ENCODE measurements at regions not wholly inside any gene's neighbourhood (a gene's known extent, or its start where the extent isn't known, plus 50 kb on each side); places are given as distances from the start of the nearest gene placed in this dataset.

DNA sequence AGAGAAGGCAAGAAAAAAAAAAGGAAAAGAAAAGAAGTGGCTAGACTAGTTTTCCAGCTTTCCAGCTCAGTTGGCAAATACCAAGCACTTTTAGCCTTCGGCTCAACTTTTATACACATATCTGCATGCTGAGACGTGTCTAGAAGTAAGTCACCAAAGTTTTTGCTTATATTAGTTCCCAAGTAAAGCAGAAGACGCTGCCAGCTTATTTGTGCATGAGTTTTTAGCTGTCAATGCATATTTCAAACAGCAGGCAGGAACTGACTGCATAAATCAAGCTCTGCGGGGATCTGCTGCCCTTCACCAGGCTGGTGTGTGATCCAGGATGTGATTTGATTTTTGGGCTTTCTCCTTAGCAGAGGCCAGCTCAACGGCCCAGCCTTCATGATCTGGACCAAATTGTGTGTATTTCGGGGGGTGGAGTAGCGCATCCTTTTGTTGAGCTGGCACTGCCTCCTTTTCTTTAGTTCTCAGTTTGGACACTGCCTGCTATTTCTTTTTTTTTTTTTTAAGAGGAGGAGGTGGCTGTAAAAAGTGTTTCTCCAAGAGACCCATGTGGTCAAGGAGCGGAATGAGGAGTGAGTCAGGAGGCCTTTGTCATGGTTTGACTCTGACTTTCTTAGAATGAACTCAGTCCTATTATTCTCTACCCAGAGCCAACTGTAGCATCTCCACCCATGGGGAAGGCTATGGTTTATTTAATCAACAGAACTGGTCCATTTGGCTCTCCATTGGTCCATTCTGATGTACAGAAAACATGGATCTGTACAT lies 162.6 kb upstream of the XYLT1 start:
- DNase-seq, result no peak

DNA sequence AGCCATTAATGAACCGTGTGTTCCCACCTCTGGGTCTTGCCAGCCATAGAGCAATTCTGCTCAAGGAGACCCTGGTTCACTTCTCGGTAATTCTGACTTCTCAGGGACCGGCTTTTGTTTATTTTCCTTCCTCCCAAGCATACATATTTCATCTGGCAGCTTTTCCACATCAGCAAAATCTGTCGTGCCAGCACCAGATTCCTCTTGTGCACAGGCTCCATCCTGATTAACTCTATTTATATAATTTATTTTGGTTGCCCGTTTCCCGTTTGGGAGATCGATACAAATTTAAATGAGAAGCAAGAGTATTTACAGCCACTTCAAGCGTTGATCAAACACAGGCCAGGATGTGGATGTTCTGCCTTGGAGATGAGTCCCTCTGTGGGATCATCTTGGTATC lies 161.9 kb upstream of the XYLT1 start:
- DNase-seq, result no peak

DNA sequence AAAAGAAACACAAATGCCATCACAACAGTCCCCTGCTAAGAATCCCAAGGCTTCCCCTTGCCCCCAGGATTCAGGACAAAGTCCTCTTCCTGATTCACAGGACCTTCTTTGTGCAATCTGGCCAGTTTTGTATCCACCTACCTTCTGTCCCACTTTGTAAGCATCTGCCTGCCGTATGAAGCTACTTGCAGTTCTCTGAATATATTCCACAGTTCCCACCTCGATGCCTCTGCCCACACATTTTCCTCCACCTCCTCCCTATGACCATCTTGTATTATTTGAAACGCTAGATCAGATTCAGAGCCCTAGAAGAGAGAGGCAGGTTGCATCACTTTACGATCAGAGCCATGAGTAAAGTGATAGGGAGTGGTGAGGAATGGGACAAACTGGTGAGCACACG lies 159.2 kb upstream of the XYLT1 start:
- no peak for DNase-seq

DNA sequence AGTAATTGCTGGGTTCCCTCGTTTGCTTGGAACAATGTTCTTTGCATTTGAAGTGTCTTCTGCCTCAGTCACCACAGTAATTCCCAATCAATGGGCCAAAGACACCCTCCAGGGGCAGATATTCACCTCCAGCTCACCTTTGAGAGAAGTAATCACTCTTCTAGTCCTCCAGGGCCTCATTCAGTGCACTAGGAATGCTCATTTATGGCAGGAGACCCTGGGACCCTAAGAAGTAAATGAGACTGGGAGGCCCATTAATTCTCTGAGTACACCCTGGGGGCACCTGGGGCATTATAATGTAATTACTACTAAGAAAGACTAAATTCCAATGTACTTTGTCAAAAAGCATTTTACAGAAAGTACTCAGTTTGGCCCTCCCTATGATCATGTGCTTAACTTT lies 158.2 kb upstream of the XYLT1 start:
- no peak for DNase-seq

DNA sequence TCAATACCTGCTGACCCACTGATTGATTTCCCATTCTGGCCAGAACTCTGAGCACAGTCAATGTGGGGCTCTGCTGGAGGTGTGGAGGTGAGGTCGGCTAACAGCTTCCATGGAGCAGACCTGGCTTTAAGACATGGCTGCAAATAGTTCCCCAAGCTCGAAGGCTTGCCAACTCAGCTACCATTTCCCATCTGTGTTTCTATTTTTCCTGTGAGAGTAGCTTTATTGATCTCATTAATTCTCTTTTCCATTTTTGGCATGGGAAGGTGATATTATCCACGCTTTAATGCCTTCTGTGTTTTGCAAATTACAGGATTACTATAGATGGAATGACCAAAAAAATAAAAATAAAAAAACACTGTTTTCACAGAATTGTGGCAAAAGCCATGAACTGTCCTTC lies 151.6 kb upstream of the XYLT1 start:
- no peak for DNase-seq

DNA sequence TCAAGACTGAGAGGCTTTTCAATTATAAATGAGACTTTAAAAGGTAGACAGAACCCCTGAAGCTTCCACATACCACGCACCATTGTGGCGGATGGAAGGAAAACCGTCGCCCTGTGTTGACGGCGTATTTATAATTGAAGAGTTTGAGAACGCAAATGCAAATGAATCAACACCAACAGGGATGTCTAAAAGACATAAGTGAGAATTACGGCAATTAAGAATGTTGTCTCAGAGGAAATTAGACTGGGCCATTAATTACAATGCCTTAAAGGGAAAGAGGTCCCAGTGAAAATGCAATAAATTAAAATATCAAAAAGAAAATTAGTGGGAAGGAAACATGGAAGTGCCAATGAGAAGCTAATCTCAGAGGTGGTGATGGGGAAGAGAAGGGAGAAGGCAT lies 148.5 kb upstream of the XYLT1 start:
- no peak for DNase-seq

DNA sequence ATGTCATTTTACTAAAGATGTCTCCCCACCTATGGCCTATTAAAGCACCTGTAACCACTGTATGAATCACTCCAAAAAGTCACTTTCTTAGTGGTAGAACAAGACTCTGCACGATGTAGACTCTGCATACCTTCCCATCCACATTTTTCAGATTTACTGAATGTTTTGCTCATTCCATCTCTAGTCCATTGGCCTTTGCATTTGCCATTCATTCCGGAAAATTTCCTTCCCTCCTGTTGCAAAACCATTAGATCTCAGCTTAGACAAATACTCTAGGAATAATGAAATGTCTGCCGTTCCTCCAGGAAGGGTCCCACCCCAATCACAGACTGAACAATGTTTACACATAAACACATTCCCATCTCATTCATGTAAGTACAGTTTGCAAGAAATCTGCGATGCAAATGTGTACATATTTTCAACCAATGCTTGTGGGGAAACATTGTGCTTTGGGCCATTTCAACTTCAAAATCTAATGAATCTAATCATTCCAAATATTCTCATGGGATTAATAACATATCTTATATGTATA lies 146.3 kb upstream of the XYLT1 start:
- no peak for DNase-seq

DNA sequence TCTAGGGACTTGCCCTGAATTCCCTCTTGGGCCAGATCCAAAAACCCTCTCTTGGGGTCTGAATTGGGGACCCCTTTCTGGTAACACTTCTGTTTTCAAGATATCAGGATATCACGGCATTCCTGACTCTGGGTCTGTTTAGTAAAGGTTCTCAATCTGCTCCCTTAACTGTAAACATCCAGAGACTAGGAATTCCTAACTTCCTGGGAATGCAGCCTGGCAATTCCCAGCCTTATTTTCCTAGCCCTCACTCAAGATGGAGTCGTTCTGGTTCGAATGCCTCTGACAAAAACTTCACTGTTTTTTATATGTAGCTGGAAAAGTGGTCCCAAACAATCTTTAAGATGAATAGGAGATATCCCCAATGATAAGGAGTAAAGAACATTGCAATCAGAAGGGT lies 141.6 kb upstream of the XYLT1 start:
- no peak for DNase-seq

DNA sequence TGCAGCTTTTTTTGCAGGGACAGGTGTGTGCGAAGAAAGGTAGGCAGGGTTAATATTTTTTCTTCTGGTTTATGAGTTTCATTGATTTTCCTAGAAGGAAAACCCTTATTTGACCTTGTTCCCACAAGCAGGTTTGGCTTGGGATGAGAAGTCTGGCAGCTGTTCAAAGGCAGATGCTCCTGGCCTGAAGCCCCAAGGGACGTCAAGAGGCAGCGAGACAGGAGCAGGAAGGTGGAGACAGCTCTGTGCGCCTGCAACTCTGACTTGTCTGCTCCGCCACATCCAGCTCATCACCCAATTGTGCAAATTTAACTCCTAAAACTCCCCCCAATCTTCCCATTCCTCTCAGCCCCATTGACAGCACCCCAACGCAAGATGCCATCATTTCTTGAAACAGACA lies 136.8 kb upstream of the XYLT1 start:
- DNase-seq, result no peak

DNA sequence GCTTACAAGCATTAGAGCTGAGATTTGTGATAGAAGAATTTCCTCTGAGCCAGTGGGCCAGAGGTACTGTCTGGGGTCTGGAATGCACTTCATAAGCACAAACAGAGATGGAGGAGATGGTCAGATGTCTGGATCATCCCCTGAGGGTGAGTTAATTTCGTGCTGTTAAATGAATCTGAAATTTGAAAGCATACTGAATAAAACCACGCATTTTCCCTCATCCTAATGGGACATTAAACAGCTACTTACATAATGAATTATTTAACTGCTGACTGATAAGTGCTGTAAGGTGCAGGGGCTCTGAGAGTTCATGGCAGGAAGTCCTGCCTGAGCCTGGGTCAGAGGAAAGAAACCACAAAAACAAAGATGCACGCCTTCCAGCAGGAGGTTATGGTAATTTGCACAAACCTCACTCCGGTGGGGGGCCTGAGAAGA lies 136.3 kb upstream of the XYLT1 start:
- DNase-seq, result no peak

DNA sequence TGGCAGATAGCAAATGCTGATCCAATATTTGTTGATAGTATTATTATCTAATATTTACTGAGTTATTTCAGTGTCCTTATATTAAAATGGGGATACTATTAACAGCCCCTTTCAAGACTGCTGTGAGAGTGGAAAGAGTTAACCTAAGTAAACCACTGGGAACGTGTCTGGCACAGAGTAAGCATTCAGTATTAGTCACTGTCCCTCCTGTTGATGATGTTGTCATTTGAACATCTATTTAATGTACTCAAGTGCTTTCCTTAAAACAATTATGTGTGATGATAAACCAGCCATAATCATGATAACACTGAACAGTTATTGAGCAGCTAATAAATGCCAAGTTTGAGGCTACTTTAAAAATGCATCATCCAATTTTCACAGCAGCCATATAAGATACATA lies 135.7 kb upstream of the XYLT1 start:
- DNase-seq, result no peak

DNA sequence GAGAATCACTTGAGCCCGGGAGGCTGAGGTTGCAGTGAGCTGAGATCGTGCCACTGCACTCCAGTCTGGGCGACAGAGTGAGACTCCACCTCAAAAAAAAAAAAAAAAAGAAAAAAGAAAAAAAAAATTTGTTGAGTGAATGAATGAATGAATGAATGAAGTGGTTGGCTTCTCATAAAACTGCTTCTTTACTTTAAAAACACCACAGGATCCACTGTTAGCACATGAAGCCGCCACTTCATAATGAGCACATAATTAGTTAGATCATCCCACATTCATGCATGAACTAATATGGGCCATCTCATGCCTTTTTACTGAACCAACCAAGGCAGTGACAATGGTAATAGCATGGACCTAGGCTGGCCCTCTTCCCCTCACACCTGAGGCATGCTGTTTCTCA lies 135.0 kb upstream of the XYLT1 start:
- no peak for DNase-seq

DNA sequence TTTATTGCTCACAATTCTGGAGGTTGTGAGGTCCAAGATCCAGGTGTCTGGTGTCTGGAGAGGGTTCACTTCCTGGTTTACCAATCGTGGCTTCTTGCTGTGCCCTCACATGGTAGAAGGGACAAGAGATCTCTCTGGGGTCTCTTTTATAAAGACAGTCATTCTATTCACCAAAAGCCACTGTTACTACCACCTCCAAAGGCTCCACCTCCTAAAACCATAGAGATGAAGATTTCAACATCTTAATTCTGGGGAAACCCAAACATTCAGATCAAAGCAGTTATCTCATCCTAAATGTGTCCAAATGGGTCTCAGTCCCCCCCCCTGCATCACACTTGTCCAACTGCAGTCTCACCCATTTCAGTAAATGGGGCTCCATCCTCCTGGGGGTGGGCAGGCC lies 132.9 kb upstream of the XYLT1 start:
- DNase-seq, result no peak

DNA sequence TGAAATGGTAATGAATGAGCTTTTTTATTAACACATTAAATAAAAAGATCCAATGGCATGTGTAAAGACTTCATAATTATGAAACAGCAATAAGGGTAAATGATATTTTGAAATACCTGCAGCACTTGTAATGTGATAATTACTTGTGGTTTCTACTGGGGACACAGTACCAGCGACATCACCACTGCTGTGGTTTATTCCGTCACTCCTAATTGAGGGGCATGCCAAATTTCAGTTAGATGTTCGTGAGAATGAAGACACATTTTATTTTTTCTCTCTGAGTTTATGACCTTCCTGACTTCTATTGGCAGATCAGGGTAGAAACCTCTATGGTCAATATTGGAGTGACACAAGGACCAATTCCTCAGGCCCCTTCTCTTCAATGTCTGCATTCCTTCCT lies 131.9 kb upstream of the XYLT1 start:
- no peak for DNase-seq

DNA sequence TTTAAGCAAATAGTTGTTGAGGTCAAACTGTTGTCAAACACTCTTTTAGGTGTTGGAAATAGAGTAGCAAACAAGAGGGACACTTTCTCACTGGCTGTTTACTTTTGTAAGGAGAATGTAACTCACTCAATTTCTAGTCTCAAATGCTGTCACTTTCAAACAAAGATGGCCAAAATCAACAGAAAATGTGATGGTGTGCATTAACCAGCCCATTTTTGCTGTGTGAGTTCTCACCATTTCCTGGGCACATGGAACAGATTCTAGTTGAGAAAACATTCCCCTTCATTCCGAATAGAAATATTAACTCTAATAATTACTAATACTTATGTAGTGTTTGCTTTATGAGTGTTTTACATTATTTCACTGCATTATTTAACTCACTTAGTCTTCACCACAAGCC lies 128.2 kb upstream of the XYLT1 start:
- DNase-seq, result no peak

DNA sequence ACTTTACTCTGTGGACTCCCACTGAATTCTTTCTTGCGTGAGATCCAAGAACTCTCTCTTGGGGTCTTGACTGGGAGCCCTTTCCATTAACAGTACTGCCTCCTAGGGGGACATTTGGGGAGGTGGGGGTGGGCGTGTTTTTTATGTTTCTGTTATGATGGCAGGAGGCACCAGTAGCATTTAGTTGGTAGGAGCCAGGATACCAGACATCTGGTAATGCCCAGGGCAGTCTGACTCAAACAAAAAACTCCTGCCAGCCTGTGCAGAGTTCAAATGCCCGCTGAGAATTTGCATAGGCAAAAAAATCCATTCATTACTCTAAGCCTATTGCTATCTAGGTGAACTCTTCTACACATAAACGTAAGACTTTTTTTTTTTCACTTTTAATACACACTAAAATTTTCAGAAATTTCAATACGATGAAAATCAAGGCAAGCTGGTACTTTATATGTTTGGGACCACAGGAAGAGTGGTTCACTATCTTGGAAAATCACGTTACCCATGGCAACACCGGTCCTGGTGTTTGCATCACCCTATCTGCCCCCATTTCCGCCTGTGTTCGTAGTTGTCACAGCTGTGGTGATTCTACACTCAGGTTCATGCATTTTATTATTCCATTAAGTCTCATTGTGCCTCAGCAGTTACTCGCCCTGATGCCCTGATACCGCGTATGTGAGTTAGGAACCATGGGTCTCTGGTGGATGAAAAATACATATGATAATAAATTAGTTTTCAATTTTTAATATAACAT lies 121.1 kb upstream of the XYLT1 start:
- DNase-seq, result no peak

DNA sequence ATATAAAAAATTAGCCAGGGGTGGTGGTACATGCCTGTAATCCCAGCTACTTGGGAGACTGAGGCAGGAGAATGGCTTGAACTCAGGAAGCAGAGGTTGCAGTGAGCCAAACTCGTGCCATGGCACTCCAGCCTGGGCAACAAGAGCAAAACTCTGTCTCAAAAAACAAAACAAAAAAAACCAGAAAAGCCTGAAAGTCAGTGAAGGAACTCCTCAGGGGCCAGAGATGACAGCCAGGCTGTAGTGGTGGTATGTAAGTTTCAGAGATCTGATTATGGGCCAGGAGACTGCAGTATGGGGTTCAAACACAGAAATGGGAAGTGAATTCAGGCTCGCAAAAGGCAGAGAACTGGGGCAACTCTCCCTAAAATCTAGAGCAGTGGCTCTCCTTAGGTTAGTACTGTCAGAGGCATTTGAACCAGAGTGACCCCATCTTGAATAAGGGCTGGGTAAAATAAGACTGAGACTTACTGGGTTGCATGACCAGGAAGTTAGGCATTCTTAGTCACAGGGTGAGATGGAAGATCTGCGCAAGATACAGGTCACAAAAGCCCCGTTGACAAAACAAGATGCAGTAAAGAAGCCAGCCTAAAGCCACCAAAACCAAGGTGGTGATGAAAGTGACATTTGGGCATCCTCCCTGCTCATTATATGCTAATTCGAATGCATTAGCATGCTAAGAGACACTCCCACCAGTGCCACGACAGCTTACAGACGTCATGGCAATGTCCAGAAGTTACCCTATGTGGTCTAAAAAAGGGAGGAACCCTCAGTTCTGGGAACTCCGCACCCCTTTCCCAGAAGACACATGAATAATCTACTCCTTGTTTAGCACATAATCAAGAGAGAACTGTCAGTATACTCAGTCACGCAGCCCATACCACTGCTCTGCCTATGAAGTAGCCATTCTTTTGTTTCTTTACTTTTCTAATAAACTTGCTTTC lies 120.2 kb upstream of the XYLT1 start:
- no peak for DNase-seq

DNA sequence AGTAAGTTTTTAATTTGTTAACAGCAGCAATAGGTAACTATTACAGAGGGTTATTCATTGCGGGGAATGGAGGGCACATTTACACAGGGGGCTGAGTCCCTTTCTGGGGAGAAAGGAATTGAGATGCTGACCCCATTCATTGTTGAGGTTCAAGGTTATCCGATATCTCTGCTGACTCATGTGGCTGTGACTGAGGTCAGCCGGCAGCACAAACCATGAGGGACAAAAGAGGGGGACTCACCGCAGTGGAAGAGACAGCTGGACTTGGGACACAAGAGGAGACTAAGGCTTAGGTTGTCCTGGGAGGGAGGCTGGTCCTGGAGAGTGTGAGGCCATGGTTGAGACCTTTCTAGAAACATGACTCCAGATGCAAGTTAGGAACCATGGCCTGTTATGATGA lies 119.1 kb upstream of the XYLT1 start:
- no peak for DNase-seq

DNA sequence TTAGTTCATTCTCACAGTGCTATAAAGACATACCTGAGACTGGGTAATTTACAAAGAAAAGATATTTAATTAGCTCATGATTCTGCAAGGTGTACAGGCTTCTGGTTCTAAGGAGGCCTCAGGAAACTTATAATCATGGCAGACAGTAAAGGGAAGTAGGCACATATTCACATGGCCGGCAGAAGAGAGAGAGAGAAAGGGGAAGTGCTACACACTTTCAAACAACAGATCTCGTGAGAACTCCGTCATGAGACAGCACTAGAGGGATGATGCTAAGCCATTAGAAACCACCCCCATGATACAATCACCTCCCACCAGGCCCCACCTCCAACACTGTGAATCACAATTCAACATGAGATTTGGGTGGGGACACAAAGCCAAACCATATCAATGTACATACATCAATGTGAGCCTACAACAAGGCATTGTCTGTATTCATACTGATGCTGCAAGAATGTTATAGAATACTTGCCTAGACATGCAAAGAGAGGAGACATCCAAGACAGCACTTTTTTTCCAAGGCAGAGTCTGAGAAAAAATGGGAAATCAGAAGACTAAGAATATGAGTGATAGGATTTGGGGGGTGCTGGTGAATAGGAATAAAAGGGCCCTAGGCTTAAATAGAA lies 114.8 kb upstream of the XYLT1 start:
- DNase-seq, result no peak

DNA sequence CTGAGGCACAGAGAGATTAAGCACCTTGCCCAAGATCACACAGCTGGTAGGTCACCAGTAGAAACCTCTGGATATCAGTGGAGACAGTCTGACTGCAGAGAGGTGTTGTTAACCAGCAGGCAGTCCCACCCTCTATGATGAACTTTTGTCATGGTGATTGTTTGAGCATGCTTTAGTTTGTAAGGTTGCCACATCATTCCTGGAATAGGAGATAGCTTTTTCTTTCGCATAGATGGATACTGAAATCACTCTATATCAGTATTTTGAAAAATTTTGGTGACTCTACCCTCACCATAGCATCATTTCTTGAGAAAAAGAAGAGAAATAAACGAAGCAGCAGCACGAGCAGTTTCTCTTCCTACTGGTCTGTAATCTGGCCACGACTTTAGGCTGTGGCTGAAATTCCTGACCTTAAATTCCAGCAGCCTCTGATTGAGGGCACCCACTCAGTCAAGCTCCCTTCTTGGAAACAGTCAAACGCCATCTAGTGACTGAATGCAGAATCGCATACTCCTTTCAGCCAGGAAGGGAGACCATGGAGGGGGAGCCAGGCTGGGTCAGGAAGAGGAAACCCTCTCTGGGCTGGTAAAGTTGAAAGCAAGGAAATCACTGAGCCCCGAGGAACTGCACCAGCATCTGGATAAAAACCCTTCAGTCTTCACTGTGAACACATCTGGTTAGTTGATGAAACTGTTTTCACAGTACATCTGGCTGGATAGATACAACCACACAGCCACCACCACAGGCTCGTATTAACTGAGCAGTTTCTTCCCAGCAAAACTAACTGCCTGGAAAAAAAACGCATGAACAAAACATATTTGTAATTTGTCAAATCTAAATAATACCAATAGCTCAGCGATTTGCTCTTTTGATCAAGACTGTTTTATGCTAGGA lies 108.5 kb upstream of the XYLT1 start:
- DNase-seq, result peak; percentile 16

DNA sequence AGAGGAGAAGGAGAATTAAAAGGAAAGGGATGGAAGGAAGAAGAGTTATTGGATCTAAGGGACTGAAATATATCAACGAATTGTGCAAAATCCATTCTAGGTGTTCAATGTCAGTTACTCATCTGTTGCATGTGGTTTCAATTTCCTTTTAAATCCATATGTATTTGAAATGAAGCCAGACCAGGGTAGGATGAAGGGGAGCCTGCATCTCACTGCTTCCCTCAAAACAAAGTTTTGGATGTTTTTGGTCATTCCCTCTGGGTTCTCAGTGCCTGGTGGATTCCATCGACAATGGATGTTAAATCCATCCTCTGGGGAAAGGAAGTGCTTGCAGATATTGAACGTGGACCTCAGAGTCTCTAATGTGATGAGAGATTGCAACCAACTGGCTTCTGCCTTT lies 103.5 kb upstream of the XYLT1 start:
- DNase-seq, result no peak

DNA sequence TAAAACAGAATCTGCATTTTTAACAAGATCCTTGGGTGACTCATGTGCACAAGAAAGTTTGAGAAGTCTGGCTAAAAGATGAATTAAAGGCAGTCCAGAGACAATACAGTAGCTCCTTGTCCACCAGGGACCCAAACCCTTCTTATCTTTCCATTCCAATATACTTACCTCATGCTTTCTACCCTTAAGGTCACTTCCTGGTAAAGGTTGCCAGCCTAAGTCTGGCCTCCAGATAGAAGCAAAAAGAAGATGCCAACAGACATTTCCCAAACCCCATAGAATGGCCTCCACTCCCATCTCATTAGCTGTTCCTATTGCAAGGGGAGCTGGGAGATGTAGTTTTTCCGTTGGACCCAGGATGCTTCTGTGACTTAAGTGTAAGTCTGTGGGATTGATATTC lies 101.4 kb upstream of the XYLT1 start:
- DNase-seq, result no peak
